Midbrain (tissue), 1 donor: ENCODE measurements at regions not wholly inside any gene's neighbourhood (a gene's known extent, or its start where the extent isn't known, plus 50 kb on each side); places are given as distances from the start of the nearest gene placed in this dataset.
"Not testable (repeated sequence)": the region's sequence is repeated elsewhere in the genome, so short reads cannot be mapped to it uniquely, and the experiment has no call there.

Experiments
- DNase-seq: peaks from one replicate; lab custom pipeline; 2025; lab: John Stamatoyannopoulos, UW

- no peak for DNase-seq
Measured at GRCh38 chr9:19875291-19875920, 86.6 kb upstream of the SLC24A2 start.

DNA sequence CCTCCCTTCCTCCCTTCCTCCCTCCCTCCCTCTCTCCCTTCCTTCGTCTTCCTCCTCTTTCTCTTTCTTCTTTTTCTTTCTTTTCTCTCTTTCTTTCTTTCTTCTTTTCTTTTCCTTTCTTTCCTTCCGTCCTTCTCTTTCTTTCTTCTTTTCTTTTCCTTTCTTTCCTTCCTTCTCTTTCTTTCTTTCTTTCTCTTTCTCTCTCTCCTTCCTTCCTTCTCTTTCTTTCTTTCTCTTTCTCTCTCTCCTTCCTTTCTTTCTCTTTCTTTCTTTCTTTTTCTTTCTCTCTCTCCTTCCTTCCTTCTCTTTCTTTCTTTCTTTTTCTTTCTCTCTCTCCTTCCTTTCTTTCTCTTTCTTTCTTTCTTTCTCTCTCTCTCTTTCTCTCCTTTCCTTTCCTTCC lies 84.4 kb upstream of the SLC24A2 start:
- not testable (repeated sequence) for DNase-seq

- no peak for DNase-seq
Measured at GRCh38 chr9:19870988-19871387, 82.2 kb upstream of the SLC24A2 start.

GRCh38 chr9:19840953-19841352 lies 52.1 kb upstream of the SLC24A2 start:
- DNase-seq, result no peak
